Stimulated activated CD8-positive, alpha-beta memory T cell treated with anti-CD3 and anti-CD28 coated beads, Interleukin-12 subunit alpha, Interleukin-12 subunit beta, amount 100 ng/mL, for 1 hour (primary cell): ENCODE measurements at regions not wholly inside any gene's neighbourhood (a gene's known extent, or its start where the extent isn't known, plus 50 kb on each side); places are given as distances from the start of the nearest gene placed in this dataset.

Source experiments
- DNase-seq: peaks from one replicate; pipeline ENCODE4 v3.0.0-alpha.2; 2020; ENCODE audit warnings: low read depth

DNA sequence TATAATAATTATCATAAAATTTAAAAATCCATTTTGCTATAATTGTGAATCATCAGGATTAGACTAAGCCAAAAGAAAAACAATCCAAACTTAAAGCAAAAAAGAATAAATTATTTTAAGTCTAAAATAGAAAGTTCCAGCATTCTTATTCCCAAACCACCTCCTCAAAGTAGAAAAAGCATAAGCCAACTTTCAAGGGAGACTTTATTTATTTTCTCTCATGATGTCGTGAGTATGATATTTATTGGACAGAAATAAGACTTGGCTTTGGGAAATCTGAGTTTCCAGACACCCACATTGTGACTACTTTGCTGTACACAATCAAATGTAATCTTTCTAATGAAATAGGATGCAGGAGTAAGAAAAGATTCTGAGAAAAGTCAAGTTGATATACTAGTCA lies 372.1 kb downstream of the MTRR start:
- no peak for DNase-seq

DNA sequence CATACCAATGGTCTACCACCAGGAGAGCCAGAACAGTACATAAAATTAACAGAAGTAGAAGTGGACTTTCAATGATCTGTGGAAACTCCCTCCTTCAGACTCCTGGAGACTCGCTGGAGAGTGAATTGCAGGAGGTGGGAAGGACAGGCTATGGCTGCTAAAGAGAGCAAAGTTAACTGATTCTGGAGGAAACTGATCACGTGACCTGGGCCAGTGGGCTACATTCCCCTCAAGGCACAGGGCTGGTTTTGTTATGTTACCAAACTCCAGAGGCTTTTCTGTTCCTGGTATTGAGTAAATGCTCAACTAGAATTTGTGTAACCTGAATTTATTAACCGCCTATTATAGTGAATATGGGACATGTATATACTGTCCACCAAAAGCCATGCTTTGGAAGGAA lies 372.6 kb downstream of the MTRR start:
- DNase-seq, result no peak

- DNase-seq, result no peak
These were observed 378.3 kb downstream of the MTRR start for GRCh38 chr5:8247049-8247899.

DNA sequence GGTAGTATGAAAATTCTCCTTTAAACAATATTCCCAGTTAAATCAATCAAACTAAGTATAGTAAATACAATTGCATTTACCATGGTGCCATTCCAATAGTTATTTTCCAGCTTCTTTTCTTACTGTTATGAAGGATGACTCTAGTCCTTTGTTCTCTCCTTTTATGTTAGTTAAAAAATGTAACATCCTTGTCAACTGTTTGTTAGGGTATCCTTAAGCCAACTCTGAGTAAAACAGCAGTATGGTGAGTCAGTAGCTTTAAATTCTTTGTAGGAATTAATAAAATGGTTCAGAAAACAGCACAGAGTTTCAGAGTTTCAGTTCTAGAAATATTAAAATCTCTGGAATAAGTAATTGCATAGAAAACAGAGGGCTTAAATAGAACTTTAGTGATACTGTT lies 384.4 kb downstream of the MTRR start:
- no peak for DNase-seq

- no peak for DNase-seq
These were observed 385.7 kb downstream of the MTRR start for GRCh38 chr5:8254674-8255073.

DNA sequence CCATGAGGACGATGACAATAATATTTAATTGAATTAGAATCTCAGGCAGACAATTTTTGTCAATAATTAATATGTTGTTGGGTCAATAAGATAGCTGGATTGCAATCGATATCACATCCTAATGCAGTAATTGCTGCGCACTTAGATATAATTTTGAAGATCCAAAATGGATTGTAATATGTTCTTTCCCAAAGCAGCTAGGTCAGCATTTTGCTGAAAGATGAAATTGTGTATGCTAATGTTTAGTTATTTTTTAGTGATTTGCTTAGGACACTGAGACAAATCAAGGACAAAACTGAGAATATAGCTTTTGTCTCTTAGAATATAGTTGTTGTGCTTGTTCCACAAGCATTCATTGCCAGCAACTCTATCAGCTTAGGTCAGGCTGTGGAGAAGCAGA lies 389.9 kb downstream of the MTRR start:
- no peak for DNase-seq

DNA sequence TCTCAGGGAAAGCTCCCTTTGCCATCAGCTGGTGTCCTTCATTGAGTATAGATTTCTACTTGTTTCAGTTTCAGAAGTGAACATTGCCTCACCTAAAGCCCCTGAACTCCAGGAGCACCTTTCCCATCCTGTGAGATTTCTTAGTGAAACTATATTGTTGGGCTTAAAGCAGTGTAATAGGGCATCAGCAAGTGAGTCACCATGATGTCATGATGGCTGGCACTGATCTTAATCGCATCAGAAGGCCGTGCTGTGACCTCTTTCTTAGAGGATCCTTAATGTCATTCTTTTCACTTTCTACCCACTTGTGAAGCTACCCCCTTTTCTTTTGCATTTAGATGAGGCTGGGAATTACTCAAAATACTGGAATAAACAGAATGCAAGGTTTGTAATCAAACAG lies 401.3 kb downstream of the MTRR start:
- DNase-seq, result no peak

GRCh38 chr5:8280711-8281363 lies 411.9 kb downstream of the MTRR start:
- DNase-seq, result no peak

- no peak for DNase-seq
These were observed 419.4 kb downstream of the MTRR start for GRCh38 chr5:8288334-8288733.

GRCh38 chr5:8288897-8289516 lies 420.1 kb downstream of the MTRR start:
- DNase-seq, result no peak

- DNase-seq, result no peak
These were observed 420.8 kb downstream of the MTRR start for GRCh38 chr5:8289779-8290178.

GRCh38 chr5:8290721-8291120 lies 421.8 kb downstream of the MTRR start:
- DNase-seq, result no peak

DNA sequence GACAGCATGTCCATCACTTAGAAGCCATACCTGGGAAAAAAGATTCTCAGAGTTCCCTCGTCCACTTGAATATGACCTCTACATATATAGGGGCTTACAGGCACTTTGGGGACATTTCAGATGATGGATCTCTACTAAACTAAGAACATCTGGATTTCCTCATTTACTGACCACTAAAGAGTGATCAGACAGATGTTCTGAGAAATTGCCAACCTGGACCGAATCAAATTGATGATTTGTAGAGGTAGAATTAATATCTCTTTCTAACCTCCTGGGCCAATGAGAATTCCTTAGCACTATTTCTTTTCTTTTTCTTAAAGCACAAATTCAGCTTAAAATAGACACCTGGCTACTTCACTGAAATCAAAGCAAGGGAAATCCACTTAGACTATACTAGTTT lies 422.7 kb downstream of the MTRR start:
- no peak for DNase-seq

DNA sequence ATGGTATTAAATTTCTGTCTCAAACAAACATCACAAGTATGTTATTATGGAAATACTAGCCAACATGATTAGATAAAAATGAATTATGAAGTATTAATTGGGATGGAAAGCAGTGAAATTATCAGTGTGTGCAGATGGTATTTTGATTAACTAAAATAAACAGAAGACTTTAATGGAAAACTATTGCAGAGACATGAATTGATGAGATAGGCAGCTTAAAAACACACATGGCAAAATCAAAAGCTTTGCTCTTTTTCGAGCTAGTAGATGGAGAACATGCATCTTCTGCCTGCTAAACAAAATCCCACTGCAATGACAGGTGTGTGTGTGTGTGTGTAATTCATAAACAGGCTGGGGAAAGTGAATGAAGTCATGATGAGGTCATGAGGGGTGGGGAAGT lies 426.2 kb downstream of the MTRR start:
- no peak for DNase-seq

DNA sequence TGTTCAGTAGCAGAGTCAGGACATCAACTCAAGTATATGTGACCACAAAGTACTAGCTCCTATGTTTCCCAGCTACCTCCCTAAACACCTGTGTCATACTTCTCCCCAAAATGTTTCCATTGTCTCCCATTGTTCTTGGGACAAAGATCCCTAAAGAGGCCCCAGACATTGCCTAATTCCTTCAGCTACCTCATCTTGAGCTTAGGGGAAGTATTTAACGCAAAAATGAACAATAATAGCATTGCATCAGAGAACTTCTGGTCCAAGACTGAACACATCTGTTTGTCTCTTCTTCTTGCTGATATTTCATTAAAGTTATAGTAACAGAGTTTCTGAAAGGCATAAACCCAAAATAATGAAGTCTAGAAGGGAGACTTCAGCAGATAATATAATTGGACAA lies 430.8 kb downstream of the MTRR start:
- DNase-seq, result no peak

- no peak for DNase-seq
These were observed 435.4 kb downstream of the MTRR start for GRCh38 chr5:8304341-8304740.

- DNase-seq, result no peak
These were observed 437.4 kb downstream of the MTRR start for GRCh38 chr5:8306288-8306896.

GRCh38 chr5:8314965-8315364 lies 446.0 kb downstream of the MTRR start:
- DNase-seq, result no peak

- DNase-seq, result no peak
These were observed 447.8 kb downstream of the MTRR start for GRCh38 chr5:8316608-8317280.

- DNase-seq, result no peak
These were observed 448.4 kb downstream of the MTRR start for GRCh38 chr5:8317335-8317734.

DNA sequence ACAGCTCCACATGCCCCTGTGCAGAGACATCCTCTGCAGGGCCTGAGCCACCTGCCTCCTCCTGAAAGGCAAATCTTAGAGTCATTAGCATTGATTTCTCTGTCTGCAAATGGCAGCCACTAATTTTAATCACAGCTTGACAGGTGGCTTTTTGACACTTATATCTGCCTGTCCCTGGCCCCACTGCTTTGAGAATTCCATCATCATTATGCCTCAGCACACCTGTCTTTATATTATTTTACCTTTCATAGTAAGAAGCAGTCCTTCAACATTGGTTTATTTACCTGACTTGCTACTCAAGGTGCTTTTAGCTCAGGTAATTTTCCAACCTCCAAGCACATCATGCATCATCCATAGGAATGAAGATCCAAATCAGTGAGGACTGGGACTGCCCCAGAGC lies 451.3 kb downstream of the MTRR start:
- DNase-seq, result no peak

DNA sequence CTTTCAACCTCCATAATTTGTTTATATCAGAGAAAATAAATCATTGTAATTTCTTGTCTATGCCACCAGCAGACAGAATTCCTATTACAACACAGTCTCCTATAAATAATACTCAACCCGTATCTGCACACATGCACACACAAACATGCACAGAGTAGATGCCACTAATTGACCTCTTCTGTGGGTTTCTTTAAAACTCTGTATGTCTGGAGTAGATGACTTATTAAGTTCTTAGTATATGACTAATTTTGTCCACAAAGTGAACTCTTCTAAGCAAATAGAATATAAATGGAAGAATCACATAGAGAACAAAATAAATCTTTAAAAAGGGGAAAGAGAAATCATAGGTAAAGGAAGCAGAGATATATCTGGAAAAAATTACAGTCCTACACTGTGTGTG lies 452.3 kb downstream of the MTRR start:
- DNase-seq, result no peak
